ENCODE measurements at regions not wholly inside any gene's neighbourhood (a gene's known extent, or its start where the extent isn't known, plus 50 kb on each side); places are given as distances from the start of the nearest gene placed in this dataset.
"Not testable (repeated sequence)": the region's sequence is repeated elsewhere in the genome, so short reads cannot be mapped to it uniquely, and the experiment has no call there.

DNA sequence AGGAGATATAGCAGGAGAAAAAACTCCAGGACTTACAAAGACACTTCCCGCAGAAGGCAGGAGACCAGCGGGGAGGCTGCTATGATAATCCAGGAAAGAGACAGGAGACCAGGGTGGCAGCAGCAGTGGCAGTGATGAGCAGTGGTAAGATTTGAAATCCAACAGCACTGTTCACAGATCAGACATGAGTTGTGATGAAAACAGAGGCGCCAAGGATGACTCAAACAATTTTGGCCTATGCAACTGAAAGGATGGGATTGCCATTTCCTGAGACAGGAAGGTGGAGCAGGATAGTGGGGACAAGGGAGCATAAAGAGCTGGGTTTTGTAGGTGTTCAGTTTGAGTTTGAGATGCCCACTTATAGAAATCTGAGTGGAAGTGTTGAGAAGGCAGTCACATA is 108.6 kb upstream of the DYRK2 start:
- no peak for DNase-seq

- no peak for DNase-seq
Observed at GRCh38 chr12:67540920-67541624, 107.5 kb upstream of the DYRK2 start.

- DNase-seq, result no peak
Observed at GRCh38 chr12:67541625-67541991, 106.9 kb upstream of the DYRK2 start.

DNA sequence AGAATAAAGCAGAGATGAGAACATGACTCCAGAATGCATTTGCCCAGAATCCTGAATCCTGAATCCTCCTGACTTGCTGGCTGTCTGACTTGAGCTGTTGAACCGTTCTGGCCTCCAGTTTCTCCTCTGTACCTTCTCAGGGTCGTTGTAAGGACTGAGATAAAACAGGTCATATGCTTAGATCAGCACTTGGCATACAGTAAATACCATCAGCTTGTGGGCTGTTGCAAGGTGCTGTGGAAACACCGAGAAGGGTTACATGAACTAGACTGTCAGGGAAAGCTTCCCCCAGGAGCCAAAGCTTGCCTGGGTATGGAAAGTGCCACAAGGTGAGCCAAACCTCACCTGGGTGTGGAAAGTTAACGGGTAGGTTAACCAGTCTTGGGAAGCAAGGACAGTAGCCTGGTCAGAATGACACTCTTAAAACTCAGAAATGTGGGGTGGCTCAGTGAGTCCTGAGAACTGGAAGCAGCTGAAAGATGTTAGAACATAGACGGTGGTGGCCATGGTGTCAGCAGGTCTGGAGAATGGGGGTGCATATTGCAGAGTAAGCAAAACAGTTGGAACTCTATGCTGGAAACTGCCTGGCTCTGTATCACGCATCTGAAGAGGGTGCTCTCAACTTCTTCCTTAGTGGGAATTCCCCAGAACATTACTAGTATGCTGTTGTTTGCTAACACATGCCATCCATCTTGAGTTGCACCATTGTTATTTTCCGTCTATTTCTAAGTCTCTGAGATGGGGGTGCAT is 105.3 kb upstream of the DYRK2 start:
- no peak for DNase-seq

DNA sequence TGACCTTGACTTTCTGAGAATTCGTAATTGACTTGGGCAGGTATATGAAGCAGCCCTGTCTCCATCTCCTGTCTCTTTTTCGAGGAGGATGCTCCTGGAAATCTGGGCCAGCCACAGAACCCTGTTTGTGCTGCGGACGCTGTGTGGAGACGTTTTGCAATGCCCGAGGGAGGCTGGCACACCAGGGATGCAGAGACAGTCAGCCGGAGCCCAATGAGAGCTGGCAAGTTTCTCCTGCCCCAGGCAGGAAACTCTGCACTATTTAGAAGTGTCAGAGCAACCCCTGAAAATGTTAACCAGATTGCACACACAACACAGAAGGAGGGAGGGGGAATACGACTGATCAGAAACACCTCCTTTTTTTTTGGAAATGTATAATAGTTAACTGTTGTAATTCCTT is 103.2 kb upstream of the DYRK2 start:
- DNase-seq, result no peak

DNA sequence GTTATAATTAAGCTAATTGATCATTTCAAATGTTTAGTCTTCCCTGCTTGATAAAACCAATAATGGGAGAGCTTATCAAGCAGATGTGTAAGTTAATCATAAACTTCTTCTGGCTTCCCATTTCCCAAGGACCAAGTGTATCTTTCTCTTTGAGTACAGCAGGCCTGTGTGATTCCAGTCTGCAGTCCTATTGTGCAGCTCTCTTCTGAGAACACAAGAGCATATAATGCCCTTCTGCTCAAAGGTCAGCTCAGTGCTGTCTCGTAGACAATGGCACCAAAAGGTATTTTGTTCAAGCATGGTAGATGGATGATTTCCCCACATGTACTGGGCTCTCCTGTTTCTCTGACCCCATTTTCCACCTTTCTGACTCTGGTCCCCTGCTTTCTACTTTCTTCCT is 101.8 kb upstream of the DYRK2 start:
- DNase-seq, result no peak

GRCh38 chr12:67555075-67555717 is 93.3 kb upstream of the DYRK2 start:
- not testable (repeated sequence) for DNase-seq

- no peak for DNase-seq
Observed at GRCh38 chr12:67558775-67559174, 89.8 kb upstream of the DYRK2 start.

DNA sequence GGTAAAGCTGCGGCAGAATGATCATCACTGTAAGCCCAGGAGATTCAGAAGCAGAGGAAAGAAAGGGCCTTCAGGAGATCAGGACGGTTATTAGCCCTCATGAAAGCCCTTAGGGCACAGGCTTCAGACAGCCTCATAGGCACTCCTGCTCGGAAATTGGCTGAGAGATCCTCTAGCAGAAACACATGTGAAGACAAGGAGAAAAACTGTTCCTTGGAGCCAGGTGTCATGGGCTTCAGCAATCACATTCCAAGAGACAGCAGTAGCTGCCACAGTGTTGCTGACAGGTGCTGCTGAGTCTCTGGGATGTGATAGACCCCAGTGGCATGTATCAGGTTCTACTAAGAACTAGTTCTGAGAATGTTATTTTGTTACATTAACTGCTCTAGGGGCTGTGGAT is 88.8 kb upstream of the DYRK2 start:
- no peak for DNase-seq

GRCh38 chr12:67562513-67563287 is 85.8 kb upstream of the DYRK2 start:
- DNase-seq, result no peak

GRCh38 chr12:67568055-67568454 is 80.5 kb upstream of the DYRK2 start:
- DNase-seq, result no peak

DNA sequence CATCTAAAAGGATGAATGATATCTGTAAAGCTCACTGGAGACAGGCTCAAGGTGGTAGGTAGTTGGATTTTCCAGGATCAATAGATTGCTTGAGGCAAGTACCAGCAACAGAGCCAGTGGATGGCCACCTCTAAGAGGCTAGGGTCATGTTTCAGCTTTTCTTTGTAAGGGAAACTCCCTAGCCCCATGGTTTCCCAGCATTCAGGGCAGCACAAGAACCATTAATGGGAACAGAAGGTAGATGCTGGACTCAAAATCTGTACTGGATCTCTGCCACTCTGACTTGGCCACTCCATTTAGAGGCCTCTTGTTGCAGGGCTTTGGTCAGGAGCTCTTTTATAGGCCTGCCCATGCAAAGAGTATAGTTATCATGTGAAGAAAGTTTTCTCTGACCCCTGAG is 76.1 kb upstream of the DYRK2 start:
- DNase-seq, result no peak

DNA sequence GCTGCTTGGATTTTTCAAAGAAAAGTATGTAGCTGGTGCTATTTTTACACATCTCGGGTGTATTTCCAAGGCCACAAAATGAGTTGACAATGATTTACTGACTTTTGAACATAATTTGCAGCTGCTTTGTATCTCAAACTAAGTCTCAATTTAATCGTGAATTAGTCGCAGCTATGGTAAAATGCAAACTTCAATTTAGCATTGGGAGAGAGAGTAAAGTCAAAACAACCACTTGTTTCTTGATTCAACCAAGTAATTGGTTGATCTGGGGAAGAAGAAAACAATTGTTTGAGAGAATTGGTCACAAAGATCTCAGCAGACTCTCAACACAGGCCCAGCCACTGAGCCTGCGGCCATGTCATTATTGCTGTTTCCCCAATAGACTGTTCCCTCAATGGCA is 75.0 kb upstream of the DYRK2 start:
- DNase-seq, result no peak

DNA sequence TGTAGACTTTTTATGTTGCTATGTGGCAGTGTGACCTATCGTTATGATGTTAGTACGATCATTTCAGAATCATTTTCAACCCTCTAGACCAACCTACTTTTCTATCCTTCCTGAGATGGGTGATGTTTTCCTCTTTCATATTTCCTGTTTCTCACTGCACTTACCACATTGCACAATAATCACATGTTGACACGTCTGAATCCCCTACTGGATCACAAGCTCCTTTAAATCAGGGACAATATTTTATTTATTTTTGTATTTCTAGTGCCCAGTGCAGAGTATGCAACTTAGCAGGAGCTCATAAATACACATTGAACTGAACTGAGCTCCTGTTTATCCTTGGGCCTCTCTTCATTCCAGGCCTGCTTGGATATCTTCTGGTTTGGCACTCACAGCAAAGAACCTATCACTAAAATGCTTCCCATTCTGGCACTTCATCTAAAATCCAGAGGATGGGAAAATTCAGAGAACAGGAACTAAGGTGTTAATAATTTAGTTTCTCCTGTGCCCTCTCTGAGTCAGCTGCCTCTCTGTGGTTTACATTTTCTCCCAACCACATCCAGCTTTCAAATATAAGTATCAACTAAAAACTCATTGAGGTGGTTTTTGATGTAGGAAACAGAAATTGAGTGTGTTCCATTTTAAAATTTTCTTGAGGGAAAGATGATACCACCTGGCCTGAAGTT is 69.4 kb upstream of the DYRK2 start:
- no peak for DNase-seq

DNA sequence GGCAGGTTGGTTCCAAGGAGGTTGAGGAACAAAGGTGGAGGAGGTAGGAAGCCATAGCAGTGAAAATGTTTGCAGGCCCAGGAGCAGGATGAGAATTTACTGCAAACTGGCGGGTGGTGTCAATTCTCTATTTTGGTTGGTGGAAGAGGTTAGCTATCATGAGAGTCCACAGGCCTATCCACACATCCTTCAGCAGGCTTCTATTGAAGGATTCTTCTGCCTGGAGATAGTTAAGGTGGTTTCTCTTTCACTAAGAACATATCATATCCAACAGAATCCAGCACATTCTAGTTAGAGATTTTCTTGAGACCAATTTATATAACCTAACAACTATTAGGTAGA is 68.9 kb upstream of the DYRK2 start:
- no peak for DNase-seq

DNA sequence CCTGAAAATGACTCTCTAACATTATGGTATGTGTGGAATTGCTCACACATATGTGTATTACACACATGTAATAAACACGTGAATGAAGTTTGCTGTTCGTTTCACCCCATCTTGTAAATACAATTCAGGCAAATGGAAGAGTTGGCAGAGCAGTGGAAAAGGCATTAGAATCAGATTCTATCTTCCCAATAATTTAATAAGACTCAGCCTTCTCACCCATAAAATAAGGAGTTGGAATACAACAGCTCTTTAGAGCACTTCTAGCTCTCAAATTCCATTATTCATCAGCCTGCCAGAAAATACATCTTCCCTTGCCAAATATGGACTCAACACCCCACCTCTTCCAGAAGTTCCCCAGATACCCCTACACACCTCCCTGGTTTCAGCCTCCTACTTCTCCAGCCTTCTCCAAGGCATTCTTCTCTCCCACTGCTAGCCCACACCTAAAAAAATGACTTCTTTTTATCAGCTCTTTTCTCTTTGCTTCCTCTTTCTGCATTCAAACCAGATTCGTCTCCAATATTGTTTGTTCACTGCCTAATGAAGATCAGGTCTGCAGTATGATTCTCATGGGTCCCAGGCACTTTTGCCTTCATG is 66.2 kb upstream of the DYRK2 start:
- no peak for DNase-seq

DNA sequence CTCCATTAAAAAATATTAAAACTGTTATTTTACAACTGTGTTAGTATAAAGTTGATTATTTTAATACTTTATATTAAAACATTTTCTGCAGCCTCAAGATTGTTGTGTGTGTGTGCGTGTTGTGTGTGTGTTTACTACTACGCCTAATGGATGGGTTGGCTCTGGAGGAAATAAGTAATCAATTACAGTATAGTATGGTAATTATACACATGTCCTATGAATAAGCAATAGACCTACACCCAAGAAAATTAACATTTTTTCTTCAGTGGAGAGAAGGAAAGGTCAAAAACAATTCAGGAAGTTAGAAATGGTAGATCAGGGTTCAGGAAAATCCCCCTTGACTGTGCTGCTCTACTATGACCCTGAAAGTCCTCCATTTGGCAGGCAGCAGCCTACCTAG is 65.7 kb upstream of the DYRK2 start:
- DNase-seq, result no peak

- no peak for DNase-seq
Observed at GRCh38 chr12:67586951-67587350, 61.6 kb upstream of the DYRK2 start.

DNA sequence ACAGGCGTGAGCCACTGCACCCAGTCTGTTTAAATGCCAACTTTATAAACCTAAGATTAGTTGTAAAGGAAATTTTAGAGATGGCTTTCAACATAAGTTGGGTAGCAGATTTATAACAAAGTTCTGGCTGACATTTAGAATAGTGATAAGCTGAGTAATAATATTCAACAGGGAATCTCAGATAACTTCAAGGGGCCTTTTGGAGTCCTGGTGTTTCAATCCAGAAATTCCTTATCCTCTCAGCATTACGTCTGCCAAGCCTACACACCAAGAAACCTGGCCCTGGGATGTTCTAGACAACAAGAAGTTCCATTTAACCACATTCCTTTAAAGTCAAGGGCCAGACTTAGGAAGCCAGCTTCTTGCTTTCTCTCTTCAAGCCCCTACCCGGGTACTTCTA is 59.5 kb upstream of the DYRK2 start:
- no peak for DNase-seq

- DNase-seq, result peak; percentile 9
Observed at GRCh38 chr12:67590149-67590790, 58.3 kb upstream of the DYRK2 start.

DNA sequence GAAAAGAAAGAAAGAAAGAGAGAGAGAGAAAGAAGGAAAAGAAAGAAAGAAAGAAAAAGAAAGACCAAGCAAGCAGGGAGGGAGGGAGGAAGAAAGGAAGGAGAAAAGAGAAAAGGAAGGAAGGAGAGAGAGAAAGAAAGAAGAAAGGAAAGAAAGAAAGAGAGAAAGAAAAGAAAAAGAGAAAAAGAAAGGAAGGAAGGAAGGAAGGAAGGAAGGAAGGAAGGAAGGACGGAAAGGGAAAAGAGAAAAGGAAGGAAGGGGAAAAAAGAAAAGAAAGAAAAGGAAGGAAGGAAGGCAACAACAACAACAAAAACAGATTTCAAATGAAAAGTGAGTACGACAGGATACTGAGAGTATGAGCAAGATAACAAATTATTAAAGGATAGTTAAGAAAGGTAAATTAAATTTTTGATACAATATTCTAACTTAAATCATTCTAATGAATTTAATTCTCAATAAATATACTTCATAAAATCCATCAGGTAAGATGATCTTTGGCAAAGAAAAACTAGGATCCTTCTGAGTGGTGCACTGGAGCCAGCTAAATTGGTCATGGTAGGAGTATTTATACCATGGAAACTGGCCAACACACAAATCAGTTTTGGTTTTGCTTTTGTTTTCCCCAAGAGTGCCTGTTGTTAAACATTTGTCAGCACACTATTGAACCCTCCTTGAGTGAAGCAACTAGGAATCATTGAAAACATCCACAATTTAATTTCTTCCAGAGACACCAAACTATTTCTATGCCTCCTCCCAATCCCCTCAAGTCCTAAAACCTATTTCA is 56.1 kb upstream of the DYRK2 start:
- no peak for DNase-seq
